ENCODE measurements at regions not wholly inside any gene's neighbourhood (a gene's known extent, or its start where the extent isn't known, plus 50 kb on each side); places are given as distances from the start of the nearest gene placed in this dataset.

GRCh38 chr2:18050001-18050400, 171.5 kb downstream of the KCNS3 start:
- no peak for TF ChIP-seq CTCF (IDR thresholded peaks at IDR 0.05)
- TF ChIP-seq POLR2A (IDR thresholded peaks at IDR 0.05), result no peak
